Adipocyte (in vitro differentiated cells): ENCODE measurements at regions not wholly inside any gene's neighbourhood (a gene's known extent, or its start where the extent isn't known, plus 50 kb on each side); places are given as distances from the start of the nearest gene placed in this dataset.

Experiments
- DNase-seq: peaks from one replicate; pipeline ENCODE4 v3.0.0-alpha.2; 2015; ENCODE audit warnings: low read depth
- H3K27me3 ChIP-seq: replicated peaks from 2 replicates; pipeline ENCODE4 v1.7.0; 2013; ENCODE audit warnings: mild to moderate bottlenecking, low read length, moderate library complexity; ENCODE audit not compliant: control insufficient read depth, insufficient read depth
- H3K36me3 ChIP-seq: 2 replicates; pipeline ENCODE4 v1.7.0; 2013; ENCODE audit warnings: low read length, mild to moderate bottlenecking, moderate library complexity; ENCODE audit not compliant: control insufficient read depth, insufficient read depth, severe bottlenecking
- H3K4me1 ChIP-seq: 2 replicates; pipeline ENCODE4 v1.7.0; 2013; ENCODE audit warnings: mild to moderate bottlenecking, low read length, moderate library complexity; ENCODE audit not compliant: control insufficient read depth, insufficient read depth
- H3K4me3 ChIP-seq: 2 replicates; pipeline ENCODE4 v1.7.0; 2013; ENCODE audit warnings: mild to moderate bottlenecking, low read length, moderate library complexity
- H3K9ac ChIP-seq: 2 replicates; pipeline ENCODE4 v1.7.0; 2013; ENCODE audit warnings: mild to moderate bottlenecking, low read length, moderate library complexity
- H3K9me3 ChIP-seq: 2 replicates; pipeline ENCODE4 v1.7.0; 2013; ENCODE audit warnings: mild to moderate bottlenecking, low read length, moderate library complexity; ENCODE audit not compliant: control insufficient read depth

GRCh38 chr4:45910511-45910910, 213.3 kb downstream of the GABRG1 start:
- H3K4me3 ChIP-seq = no peak overlapping the region
- H3K9me3 ChIP-seq = no peaks in the 10 kb centered on the region
- no peaks in the 10 kb centered on the region for H3K36me3 ChIP-seq
- H3K4me1 ChIP-seq = no peaks in the 10 kb centered on the region
- DNase-seq = no peak
- no peak overlapping the region for H3K9ac ChIP-seq
- H3K27me3 ChIP-seq = no peaks in the 10 kb centered on the region

GRCh38 chr4:45897946-45898585, 225.8 kb downstream of the GABRG1 start:
- no peak overlapping the region for H3K4me3 ChIP-seq
- no peaks in the 10 kb centered on the region for H3K27me3 ChIP-seq
- H3K9me3 ChIP-seq = no peaks in the 10 kb centered on the region
- H3K36me3 ChIP-seq = no peaks in the 10 kb centered on the region
- no peak overlapping the region for H3K9ac ChIP-seq
- no peaks in the 10 kb centered on the region for H3K4me1 ChIP-seq
- DNase-seq = no peak

- no peak overlapping the region for H3K4me3 ChIP-seq
- H3K36me3 ChIP-seq = no peaks in the 10 kb centered on the region
- no peaks in the 10 kb centered on the region for H3K27me3 ChIP-seq
- DNase-seq = no peak
- no peak overlapping the region for H3K9ac ChIP-seq
- H3K9me3 ChIP-seq = peaks cover 4% of the 10 kb centered on the region
- no peaks in the 10 kb centered on the region for H3K4me1 ChIP-seq
Measured at GRCh38 chr4:45883421-45883820, 240.4 kb downstream of the GABRG1 start.

GRCh38 chr4:45876235-45876890, 247.5 kb downstream of the GABRG1 start:
- H3K36me3 ChIP-seq = no peaks in the 10 kb centered on the region
- no peaks in the 10 kb centered on the region for H3K4me1 ChIP-seq
- DNase-seq = no peak

GRCh38 chr4:45869184-45869583, 254.7 kb downstream of the GABRG1 start:
- Histone ChIP-seq H3K4me1 (no peaks in the 10 kb centered on the region), H3K9me3 (no peaks in the 10 kb centered on the region), H3K36me3 (no peaks in the 10 kb centered on the region), H3K4me3 (no peak overlapping the region), H3K9ac (no peak overlapping the region), H3K27me3 (no peaks in the 10 kb centered on the region)
- DNase-seq = no peak

More at GRCh38 chr4:45876235-45876890, 247.5 kb downstream of the GABRG1 start:
- no peaks in the 10 kb centered on the region for H3K9me3 ChIP-seq
- H3K9ac ChIP-seq = no peak overlapping the region
- H3K4me3 ChIP-seq = no peak overlapping the region
- H3K27me3 ChIP-seq = no peaks in the 10 kb centered on the region

- Histone ChIP-seq H3K36me3 (no peaks in the 10 kb centered on the region), H3K9me3 (no peaks in the 10 kb centered on the region), H3K4me1 (no peaks in the 10 kb centered on the region), H3K27me3 (no peaks in the 10 kb centered on the region), H3K9ac (no peak overlapping the region), H3K4me3 (no peak overlapping the region)
- no peak for DNase-seq
Measured at GRCh38 chr4:45865781-45866180, 258.1 kb downstream of the GABRG1 start.

- Histone ChIP-seq H3K36me3 (no peaks in the 10 kb centered on the region), H3K4me1 (no peaks in the 10 kb centered on the region)
- no peak for DNase-seq
Measured at GRCh38 chr4:45855857-45856256, 268.0 kb downstream of the GABRG1 start.

GRCh38 chr4:45846016-45846415, 277.8 kb downstream of the GABRG1 start:
- no peak for DNase-seq
- no peaks in the 10 kb centered on the region for H3K36me3 ChIP-seq

More at GRCh38 chr4:45855857-45856256, 268.0 kb downstream of the GABRG1 start:
- Histone ChIP-seq H3K9ac (no peak overlapping the region), H3K9me3 (no peaks in the 10 kb centered on the region), H3K4me3 (no peak overlapping the region), H3K27me3 (no peaks in the 10 kb centered on the region)

GRCh38 chr4:45841791-45842190, 282.1 kb downstream of the GABRG1 start:
- no peak overlapping the region for H3K9ac ChIP-seq
- DNase-seq = no peak
- H3K4me3 ChIP-seq = no peak overlapping the region
- H3K36me3 ChIP-seq = no peaks in the 10 kb centered on the region
- no peaks in the 10 kb centered on the region for H3K4me1 ChIP-seq
- no peaks in the 10 kb centered on the region for H3K27me3 ChIP-seq
- no peaks in the 10 kb centered on the region for H3K9me3 ChIP-seq

More at GRCh38 chr4:45846016-45846415, 277.8 kb downstream of the GABRG1 start:
- Histone ChIP-seq H3K27me3 (no peaks in the 10 kb centered on the region), H3K4me3 (no peak overlapping the region), H3K4me1 (no peaks in the 10 kb centered on the region), H3K9ac (no peak overlapping the region), H3K9me3 (no peaks in the 10 kb centered on the region)

- H3K9ac ChIP-seq = no peak overlapping the region
Measured at GRCh38 chr4:45831692-45832091, 292.2 kb downstream of the GABRG1 start.

GRCh38 chr4:45803994-45804393, 319.9 kb downstream of the GABRG1 start:
- Histone ChIP-seq H3K27me3 (no peaks in the 10 kb centered on the region), H3K4me3 (no peak overlapping the region), H3K9ac (no peak overlapping the region), H3K4me1 (no peaks in the 10 kb centered on the region), H3K36me3 (no peaks in the 10 kb centered on the region), H3K9me3 (no peaks in the 10 kb centered on the region)
- no peak for DNase-seq

More at GRCh38 chr4:45831692-45832091, 292.2 kb downstream of the GABRG1 start:
- no peaks in the 10 kb centered on the region for H3K4me1 ChIP-seq
- H3K27me3 ChIP-seq = no peaks in the 10 kb centered on the region
- no peak overlapping the region for H3K4me3 ChIP-seq
- H3K36me3 ChIP-seq = no peaks in the 10 kb centered on the region
- peaks cover 18% of the 10 kb centered on the region for H3K9me3 ChIP-seq
- DNase-seq = no peak
